Kidney (tissue), 13 donors: ENCODE measurements at regions not wholly inside any gene's neighbourhood (a gene's known extent, or its start where the extent isn't known, plus 50 kb on each side); places are given as distances from the start of the nearest gene placed in this dataset.

Experiments used
- DNase-seq, 5 donors: peaks; one replicate each; pipeline ENCODE4 v3.0.0-alpha.2; 2013 to 2020
- FAIRE-seq: peaks from 2 replicates; lab custom pipeline; 2012; peaks lifted over from hg19 to GRCh38; lab: Jason Lieb, UNC
- H3K27ac ChIP-seq, 2 donors: one replicate each; pipeline ENCODE4 v1.7.0; 2013; ENCODE audit warnings: low read depth in 2 of 2, low read length in 2 of 2, inconsistent platforms in 1 of 2
- H3K27me3 ChIP-seq: one replicate; pipeline ENCODE4 v1.7.1; 2013; ENCODE audit warnings: low read length, inconsistent platforms; ENCODE audit not compliant: control insufficient read depth, insufficient read depth
- H3K36me3 ChIP-seq, 3 donors: one replicate each; pipeline versions ENCODE4 v1.7.0 to v1.7.1; 2013; ENCODE audit warnings: low read length in 3 of 3, control low read depth in 1 of 3, inconsistent platforms in 1 of 3; ENCODE audit not compliant: insufficient read depth in 3 of 3, control insufficient read depth in 2 of 3
- H3K4me1 ChIP-seq, 3 donors: one replicate each; pipeline versions ENCODE4 v1.7.0 to v1.7.1; 2013; ENCODE audit warnings: low read length in 3 of 3, inconsistent platforms in 1 of 3, low read depth in 1 of 3; ENCODE audit not compliant: control insufficient read depth in 2 of 3, insufficient read depth in 2 of 3
- H3K4me3 ChIP-seq, 3 donors: one replicate each; pipeline versions ENCODE4 v1.7.0 to v1.8.1; 2013; ENCODE audit warnings: low read length in 3 of 3, control low read depth in 1 of 3, inconsistent platforms in 1 of 3
- H3K9ac ChIP-seq, 3 donors: one replicate each; pipeline versions ENCODE4 v1.7.0 to v1.7.1; 2013; ENCODE audit warnings: low read length in 3 of 3, control low read depth in 1 of 3, inconsistent platforms in 1 of 3
- H3K9me3 ChIP-seq, 3 donors: one replicate each; pipeline versions ENCODE4 v1.7.0 to v1.7.1; 2013; ENCODE audit warnings: low read length in 3 of 3, control low read depth in 1 of 3, inconsistent platforms in 1 of 3; ENCODE audit not compliant: control insufficient read depth in 2 of 3, insufficient read depth in 1 of 3
- CTCF ChIP-seq: IDR thresholded peaks from 3 replicates; pipeline ENCODE4 v1.5.1; 2012; ENCODE audit warnings: mild to moderate bottlenecking, moderate library complexity, borderline replicate concordance; ENCODE audit not compliant: insufficient read depth; ENCODE audit errors: extremely low read depth
- intact Hi-C: fragments of 100-400 bp; cut with DNase I; formaldehyde crosslinking; loops from one replicate; pipeline ENCODE4 v1.11.1; 2022
- donor health status: control.
- donor health status: control.
- donor health status: control.
- donor health status: control.
- donor health status: control.
- donor health status: DM: yes; HTN: yes; CAD: no.
- donor health status: Normal renal cell carcinoma (clear cell type).

- Histone ChIP-seq H3K36me3 (no peaks in the 10 kb centered on the region), H3K9me3 (no peaks in the 10 kb centered on the region), H3K9ac (no peak overlapping the region), H3K4me3 (no peak overlapping the region), H3K27ac (no peak overlapping the region), H3K4me1 (no peaks in the 10 kb centered on the region), H3K27me3 (no peaks in the 10 kb centered on the region)
- FAIRE-seq (no peak), DNase-seq (no peak)
- no peak for TF ChIP-seq CTCF
- intact Hi-C loops, result no loop called here
Observed at GRCh38 chr14:61950340-61950739, 188.1 kb downstream of the SNAPC1 start.

GRCh38 chr14:61953602-61954001 is 191.4 kb downstream of the SNAPC1 start:
- Histone ChIP-seq H3K4me3 (no peak overlapping the region), H3K27ac (no peak overlapping the region), H3K27me3 (no peaks in the 10 kb centered on the region), H3K9me3 (peaks cover 0 to 6% (median 2%) of the 10 kb centered on the region in 3 donors), H3K36me3 (no peaks in the 10 kb centered on the region), H3K4me1 (no peaks in the 10 kb centered on the region), H3K9ac (no peak overlapping the region)
- FAIRE-seq (no peak), DNase-seq (no peak)
- intact Hi-C loops, result no loop called here
- no peak for TF ChIP-seq CTCF

GRCh38 chr14:61954306-61954705 is 192.1 kb downstream of the SNAPC1 start:
- FAIRE-seq, result no peak

More at GRCh38 chr14:61954306-61954705, 192.1 kb downstream of the SNAPC1 start:
- Histone ChIP-seq H3K9me3 (peaks cover 0 to 6% (median 2%) of the 10 kb centered on the region in 3 donors), H3K27ac (no peak overlapping the region), H3K4me3 (no peak overlapping the region), H3K36me3 (no peaks in the 10 kb centered on the region), H3K4me1 (no peaks in the 10 kb centered on the region), H3K9ac (no peak overlapping the region), H3K27me3 (no peaks in the 10 kb centered on the region)
- no peak for TF ChIP-seq CTCF
- DNase-seq, result no peak
- intact Hi-C loops, result no loop called here
